HG03039 (cell line): ENCODE measurements at regions not wholly inside any gene's neighbourhood (a gene's known extent, or its start where the extent isn't known, plus 50 kb on each side); places are given as distances from the start of the nearest gene placed in this dataset.

Experiments
- ATAC-seq: cut with Tn5 transposase; IDR thresholded peaks from one replicate; pipeline ENCODE4 v1.9.1; 2021; ENCODE audit warnings: mild to moderate bottlenecking, moderate library complexity; ENCODE audit not compliant: unreplicated experiment

DNA sequence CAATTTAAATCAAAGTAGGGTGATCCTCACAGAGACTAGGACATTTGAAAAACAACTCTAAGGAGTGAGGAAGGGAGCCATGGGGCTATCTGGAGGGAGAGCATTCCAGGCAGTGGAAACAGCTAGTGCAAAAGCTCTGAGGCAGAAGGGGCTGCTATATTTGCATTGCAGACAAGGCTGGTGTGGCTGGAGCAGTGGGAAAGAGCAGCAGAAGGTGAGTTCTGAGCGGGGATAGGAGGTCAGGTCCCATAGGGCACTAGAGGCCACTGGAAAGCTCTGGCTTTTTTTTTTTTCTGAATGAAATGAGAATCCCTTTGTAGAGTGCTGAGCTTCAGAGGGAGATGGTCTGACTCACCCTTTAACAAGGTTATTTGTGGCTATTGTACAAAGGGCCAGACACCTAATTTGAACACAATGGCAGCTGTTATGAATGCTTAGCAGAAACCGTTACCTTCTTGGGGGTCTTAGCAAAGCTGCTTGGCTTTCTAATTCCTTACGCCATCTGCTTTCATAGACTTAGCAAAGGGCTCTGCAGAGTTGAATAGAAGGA, 291.6 kb downstream of the BUD13 start:
- no peak for ATAC-seq

DNA sequence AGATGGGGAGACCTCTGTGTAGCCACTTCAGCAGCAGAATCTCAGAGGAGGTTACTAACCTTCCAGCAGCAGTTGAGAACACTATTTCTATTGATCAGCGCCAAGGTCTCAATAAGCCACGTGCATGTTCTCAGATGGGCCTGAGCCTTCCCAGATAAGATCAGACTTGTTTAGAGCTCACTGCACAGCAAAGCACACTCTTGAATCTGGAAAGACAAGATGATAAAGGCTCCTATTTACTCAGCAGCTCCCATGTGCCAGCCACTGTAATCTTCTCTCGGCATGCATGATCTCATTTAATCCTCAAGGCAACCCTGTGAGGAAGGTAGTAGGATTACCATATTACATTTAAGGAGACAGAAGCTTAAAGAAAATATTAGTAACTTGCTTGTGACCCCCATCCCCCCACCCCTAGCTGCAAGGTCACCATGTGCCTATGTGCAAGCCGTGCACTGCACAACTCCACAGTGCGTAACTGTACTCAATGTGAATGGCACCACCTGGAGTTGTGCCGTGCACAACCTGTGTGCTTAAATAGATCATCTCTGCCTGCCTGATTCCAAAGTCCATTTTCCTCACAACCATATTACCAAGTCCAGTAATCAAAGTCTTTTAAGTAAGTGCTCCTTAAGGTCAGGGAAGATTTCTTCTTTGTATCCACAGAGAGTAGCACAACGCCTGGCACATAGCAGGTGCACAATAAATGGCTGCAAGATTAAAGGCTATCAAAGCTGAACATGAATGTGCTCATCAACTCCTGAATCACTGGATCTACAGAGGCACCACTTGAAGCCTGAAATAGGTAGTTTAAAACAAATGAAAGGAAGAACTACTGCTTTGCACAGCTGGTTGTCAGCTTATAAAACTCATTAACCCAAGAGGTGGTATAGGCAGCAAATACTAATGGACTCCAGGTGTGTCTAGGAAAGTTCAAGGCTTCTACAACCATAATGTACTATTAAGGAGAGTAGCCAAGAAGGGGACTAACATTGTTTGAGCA, 293.8 kb downstream of the BUD13 start:
- no peak for ATAC-seq

DNA sequence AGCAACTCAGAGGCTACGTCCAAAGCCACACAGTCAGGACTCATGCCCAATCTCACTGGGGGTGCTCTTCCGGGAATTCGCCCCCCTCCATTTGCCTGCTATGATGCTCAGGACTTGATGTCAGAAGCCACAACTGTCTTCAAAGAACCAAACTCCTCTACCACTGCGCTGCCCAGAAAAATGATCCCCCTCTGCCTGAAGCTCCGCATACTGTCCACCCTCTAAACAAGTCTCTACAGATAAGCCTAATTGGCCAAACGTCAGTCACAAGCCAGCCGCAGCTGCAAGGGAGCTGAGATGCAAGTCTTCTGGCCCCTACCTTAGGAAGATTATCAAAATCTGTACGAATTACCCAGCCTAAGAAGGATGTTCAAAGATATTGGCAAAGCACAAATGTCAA, 294.6 kb downstream of the BUD13 start:
- ATAC-seq: no peak

DNA sequence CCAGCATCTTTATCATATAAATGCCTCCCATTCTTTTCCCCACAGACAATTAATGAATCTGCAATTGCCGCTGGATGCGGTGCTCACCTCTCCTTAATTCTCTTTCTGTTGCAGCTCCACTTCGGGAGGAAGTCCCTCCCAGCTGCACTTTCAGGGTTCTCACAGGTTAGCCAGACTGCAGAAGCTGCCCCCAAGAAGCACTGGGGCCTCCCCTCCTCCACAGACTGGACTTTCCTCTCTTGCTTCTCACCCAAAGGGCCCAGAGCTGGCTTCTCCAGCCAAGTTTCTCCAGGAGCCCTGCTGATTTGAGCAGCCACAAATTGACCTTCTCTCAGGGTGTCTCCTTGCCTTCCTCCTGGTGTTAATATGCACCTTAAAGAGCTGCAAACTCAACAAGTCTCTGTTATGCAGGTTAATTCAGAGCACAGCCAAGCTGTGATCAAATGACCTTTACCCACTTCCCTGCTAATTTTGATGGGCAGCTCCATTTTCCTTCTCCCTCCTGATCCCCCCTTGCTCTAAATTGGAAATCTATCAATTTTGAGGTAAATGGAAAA, 298.9 kb downstream of the BUD13 start:
- ATAC-seq: no peak

DNA sequence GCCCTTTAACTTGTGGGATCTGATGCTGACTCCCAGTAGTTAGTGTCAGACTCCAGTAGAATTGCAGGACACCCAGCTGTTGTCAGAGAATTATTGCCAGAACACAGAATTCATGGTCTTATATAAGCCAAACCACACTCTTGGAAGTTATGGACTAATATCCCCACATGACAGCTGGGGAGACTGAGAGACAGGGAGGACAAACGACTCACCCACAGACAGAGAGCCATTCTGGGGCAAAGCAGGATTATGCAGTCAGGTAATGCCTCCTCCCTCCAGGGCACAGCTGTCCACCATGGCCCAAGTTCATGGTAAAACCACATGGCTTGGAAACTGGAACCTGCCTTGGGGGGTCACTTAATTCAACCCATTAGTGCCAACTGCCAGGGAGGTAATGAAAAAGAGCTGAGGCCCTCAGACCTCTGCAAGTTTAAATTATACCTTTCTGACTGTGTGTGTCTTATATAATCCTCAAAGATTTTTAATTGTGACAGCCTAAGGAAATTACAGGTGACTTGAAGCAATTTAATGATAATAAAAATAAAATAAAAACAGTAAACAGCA, 299.5 kb downstream of the BUD13 start:
- ATAC-seq: no peak

DNA sequence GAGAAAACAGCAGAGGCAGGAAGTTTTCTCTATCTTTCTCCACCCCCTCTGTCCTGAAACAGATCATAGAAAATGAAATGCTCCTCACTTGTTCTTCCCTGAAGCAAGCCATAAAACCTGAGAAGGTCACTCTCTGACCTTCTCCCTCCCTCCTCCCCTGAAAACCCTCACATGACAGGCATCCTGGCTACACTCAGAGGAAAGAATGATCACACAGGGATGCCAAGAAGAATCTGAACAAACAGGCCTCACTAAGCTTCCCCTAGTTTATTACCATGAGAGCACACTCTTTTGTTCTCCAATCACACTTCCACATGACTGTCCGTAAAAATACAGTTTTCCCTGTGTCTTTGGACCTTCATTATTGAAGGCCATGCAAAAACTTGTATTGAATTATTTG, 300.1 kb downstream of the BUD13 start:
- ATAC-seq: no peak

DNA sequence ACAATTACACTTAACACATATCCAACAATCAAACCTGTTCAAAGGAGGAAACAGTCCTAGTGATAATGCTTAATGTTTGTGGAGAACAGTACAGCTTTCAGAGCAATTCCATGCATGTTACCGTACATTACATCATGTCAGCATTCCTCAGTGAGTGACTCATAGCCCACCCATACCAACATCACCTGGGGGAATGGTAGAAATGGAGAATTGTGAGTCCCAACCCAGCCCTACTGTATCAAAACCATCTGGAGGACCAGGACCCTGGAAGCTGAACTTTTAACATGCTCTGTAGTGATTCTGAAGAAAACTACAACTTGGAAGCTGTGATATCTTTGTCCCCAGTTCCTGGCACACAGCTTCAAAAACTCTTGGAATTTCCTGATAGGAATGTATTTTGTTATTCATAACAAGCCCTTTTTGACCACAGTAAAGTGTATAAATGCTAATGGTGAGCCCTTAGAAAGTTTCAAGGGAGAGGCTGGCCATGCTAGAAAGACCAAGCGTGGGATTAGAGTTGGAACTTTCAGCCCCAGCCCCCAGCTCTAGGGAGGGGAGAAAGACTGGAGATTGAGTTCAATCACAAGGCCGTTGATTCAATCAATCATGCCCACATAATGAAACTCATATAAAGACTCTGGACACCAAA, 301.1 kb downstream of the BUD13 start:
- no peak for ATAC-seq

DNA sequence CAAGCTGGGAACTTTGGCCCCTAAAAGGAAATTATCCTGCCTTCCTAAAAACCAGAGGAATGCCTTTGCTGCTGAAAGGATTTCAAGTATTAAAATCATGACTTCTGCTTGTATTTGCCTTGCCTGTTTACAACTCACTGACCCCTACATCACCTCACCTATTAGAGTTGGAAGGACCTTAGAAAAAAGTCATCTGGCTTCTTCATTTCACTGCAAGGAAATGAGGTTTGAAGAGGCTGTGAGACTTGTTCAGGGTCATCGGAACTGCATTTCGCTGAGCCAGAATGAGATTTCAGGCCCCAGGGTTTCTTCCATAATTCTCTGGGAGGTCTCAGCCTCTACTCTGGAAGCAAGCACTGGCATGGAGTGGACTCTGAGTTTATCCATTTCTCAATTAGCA, 304.1 kb downstream of the BUD13 start:
- no peak for ATAC-seq

DNA sequence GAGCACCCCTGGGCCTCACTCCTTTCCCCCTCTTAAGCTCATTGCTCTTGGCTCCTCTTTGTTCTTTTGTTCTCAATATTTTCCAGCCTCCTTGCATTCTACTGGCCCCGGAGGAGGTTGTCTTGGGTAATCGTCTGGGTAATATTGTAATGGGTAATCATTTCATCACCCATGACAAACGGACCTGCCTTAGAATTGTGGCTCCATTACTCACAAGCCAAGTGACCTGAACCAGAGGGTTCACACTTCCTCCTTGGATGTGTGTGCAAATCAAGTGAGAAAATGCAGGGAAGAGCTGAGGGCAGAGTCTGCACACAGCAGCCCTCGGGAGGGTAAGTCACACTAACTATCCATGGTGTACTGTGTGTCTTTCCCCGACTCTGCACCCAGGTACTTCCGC, 305.0 kb downstream of the BUD13 start:
- ATAC-seq: no peak

DNA sequence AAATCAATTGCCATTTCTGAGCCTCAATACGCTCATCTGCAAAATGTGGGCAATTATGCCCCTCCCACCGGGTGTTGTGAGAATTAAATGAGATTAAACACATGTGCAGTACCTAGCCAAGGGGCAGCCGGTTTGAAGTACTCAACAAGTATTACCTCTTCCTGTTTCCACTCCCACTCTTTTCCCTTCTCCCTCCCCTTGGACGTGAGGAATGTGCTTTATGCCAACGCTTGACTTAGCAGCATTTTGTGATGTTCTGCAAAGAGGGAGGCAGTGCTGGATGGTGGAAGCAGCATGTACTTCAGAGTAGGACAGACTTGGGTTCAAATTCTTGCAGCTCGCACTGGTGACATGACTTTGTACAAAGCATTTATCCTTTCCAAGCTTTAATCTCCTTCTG, 306.0 kb downstream of the BUD13 start:
- no peak for ATAC-seq

DNA sequence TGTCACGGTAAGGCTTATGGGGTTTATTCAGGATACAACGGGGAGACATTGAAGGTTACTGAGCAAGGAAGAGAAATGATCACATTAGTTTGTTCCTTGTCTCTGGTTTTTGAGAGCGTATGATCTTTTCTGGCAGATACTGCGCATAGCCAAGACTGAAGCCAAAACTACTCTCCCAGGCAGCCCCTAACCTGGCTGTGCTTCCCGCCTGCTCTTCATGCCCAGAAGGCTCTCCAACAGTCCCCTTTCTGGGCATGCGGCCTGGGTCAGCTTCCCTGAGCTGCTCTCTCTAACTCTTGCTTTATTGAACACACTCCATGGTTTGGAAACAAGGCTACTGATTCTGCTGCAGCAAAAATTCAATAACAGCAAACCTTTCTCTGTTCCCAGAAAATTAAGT, 306.6 kb downstream of the BUD13 start:
- ATAC-seq: no peak

DNA sequence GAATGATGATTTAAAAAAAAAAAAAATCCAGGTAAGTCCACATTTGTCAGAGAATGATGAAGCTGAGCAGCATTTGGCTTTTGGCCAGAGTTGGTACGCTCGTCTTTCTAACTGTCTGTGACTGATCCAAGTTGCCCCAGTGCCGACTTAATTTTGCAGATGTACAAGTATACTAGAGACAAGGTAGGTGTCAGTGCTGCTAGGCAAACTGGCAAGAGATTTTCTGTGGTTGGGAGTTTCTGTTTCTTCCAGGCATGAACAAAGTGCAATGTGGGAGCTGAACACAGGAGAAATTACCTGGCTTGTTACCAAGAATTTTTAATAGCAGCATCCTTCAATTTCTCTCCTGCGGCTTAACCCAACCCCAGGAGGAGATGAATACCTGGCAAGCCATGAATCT, 307.7 kb downstream of the BUD13 start:
- no peak for ATAC-seq

DNA sequence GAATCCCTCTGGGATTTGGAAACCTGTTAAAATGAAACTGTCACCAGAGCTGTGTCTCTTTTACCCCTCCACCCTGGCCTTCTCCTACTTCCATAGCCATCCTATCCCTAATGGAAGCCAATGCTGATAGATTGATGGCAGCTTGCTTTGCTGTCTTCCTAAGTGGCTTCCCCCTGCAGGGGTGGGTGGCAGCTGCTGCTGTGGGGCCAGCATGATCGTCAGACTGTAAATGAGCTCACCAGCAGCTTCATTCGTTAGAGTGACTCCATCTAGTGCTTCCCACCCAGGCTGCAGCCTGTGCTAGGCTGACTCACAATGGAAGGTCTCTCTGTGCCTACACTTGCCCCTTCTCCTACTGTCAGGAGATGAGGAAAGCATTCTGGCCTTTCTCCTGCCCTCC, 311.0 kb downstream of the BUD13 start:
- ATAC-seq: no peak

DNA sequence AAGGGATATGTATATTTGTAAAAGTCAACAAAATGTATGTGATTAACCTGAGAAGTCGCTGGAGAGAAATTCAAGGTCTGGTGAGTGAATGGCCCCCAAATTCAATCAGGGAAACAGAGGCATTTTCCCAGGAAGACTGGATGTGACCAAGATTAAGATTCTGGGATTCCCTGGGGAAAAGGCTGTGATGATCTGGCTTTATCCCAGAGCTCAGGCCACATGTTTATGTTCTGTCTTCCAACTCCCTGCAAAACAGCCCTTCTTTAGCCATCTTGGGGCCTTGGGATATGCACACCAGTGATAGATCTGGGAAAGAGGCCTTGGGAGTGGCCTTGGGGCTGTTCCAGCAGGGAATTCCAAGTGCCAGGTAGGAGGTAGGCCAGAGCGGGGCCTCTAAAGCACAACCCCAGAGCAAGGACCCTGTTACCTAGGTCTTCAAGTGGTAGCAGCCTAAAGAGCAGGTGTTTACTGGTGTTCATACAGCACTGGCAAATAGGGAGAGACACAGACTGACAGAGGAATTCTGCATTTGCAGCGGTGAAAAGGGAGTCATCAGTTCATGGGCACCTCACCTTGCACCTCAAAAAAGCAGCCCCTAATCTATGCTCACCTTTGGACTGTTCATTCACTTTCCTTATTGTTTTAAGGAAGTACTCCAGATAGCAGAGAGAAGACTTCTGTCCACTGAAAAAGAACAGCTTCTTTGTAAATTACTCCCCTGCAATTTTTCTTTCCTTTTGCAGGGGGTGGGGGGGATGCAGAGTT, 312.4 kb downstream of the BUD13 start:
- no peak for ATAC-seq

DNA sequence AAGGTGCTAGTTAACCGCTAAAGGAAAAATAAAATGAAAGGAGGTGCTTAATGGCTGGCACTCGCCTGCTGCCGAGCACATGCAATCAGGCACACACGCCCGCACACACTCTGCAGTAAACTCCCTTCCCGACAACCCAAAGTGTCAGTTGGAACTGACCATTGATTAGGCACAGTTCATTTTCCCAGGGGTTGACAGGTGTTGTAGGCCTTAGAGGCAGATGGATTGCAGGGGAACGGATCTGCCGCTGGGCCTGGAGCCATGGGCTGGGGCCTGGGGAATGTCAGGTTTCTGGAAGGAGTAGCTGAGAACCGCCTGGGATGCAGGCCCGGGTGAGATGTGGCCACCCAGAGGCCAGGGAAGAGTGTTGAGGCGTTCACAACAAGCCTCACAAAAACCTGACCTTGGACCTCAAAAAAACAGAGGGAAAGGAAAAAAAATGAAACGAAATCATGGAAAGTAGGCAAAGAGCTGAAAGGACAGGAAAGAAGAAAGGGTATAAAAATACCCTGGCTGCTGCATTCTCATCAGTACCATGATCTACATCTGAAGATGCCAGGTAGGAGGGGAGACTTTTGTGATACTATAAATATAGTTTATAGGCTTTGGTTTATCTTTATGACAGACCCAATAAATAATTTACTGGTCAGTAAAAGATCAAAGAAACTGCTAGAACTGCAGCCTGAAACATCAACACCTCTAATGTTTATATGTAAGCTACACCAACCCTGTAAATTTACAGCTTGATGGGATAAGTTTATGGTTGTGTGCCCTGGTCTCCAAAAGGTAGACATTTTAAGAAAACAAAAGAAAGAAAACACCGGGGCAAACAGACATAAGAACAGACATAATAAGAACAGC, 313.4 kb downstream of the BUD13 start:
- ATAC-seq: no peak

DNA sequence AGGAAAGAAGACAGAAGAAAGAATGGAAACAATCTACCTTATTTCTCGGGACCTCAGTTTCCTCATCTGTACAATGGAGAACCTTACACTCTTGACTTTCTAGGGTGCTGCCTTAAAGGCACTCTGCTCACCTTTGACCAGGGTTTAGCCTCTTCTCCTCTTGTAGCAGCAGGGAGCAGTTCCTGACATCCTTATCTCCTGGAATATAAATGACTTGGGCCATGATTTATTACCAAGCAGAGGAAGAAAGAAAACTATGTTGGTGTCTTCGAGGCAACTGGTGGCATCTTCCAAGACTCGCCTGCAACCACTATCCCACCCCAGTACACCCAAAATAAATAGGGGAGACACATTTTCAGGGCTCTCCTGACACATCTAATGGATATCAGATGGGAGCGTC, 314.2 kb downstream of the BUD13 start:
- no peak for ATAC-seq

DNA sequence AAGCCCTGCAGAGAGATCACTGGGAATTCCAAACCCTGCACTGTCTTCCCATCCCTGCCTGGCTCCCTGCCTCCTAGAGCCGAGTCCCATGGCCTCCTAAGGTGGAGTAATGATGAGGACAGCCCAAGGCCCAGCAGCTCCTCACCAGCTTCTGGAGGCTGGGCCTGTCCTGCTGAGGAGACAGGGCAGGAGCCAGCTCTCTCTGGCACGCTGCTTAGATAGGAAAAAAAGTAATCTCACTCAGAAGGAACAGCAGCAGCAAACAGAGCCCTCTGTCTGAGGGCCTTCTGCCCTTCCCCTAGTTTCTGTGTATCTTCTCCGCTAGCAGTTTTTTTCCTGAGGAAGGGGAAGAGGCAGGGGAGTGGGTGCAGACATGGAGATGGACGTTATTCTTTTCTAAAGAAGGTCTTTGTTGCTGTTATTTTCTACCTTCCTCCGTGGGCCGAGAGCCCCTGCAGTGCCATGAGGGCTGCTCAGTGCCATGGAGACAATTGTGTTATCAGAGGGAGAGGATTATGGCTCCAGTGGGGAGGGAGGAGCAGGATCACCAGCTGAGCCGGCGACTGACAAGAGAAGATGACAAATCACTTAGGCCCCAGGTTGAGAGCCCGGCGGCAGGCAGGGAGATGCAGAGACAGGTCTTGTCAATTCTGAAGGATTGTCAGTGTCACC, 315.3 kb downstream of the BUD13 start:
- ATAC-seq: no peak

DNA sequence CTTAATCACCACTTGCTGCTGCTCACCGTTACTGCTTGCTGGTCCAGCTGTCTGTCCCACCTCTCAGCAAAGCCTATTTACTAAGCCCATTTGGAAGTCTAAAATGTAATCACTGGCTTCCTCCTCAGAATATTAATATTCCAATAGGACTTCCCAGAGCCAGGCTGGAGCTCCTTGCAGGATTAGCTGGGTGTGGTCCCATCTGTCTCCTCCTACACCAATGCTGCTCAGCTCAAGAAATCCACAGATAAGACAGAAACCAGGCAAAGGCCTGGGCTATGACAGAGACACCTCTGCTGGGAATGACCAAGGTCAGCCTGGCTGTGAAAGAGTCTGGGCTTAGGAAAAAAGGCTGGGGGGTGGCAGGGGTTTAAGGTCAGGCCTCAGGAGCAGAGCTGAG, 317.8 kb downstream of the BUD13 start:
- ATAC-seq: no peak

DNA sequence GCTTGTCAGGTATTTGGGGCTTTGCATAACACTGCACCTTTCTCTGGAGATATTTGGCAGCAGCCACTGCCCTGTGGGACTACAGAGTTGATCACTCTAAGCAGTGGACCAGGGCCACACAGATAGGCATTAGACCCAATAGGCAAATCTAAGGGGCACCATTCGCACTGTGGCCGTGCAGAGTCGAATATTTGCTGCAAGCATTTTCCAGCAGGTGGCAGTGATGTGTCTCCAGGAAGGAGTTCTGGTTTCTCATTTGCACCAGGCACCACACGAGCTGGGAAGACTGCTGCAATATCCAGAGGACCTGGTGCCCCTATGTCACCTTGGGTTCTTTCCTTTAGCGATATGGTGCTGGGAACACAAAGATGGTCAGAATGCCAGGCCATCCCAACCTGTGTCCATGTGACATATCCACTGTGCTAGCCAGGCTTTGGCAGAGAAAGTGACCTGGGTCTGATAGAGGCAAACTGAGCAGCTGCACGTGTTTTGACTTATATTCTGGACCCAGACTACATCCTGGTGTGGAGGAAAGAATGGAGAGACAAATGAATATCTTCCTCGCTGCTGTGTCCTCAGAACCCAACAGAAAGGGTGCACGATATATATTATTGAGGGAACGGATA, 318.7 kb downstream of the BUD13 start:
- no peak for ATAC-seq
